HepG2 (cell line): ENCODE measurements at regions not wholly inside any gene's neighbourhood (a gene's known extent, or its start where the extent isn't known, plus 50 kb on each side); places are given as distances from the start of the nearest gene placed in this dataset.

Experiments used
- CEBPB ChIP-seq: IDR thresholded peaks from 2 replicates; pipeline ENCODE4 v1.6.1; 2011; ENCODE audit warnings: low read depth, low read length, improper control_type of control experiment, borderline replicate concordance
- HNF4G ChIP-seq, 2 experiments: sonication (generic) in 1 of 2; formaldehyde crosslinking in 1 of 2; IDR thresholded peaks; 2 replicates each; pipeline versions ENCODE4 v1.4.0 to v1.6.1; 2011 to 2020; ENCODE audit warnings: borderline replicate concordance in 2 of 2, low read depth in 2 of 2, mild to moderate bottlenecking in 2 of 2, low read length in 1 of 2, missing genetic modification reagents in 1 of 2, moderate library complexity in 1 of 2
- RAD51 ChIP-seq: fragments of 450-650 bp; IDR thresholded peaks from 2 replicates; pipeline ENCODE4 v1.6.1; 2016; ENCODE audit warnings: borderline replicate concordance
- RFX5 ChIP-seq: IDR thresholded peaks from 2 replicates; pipeline ENCODE4 v1.6.1; 2011; ENCODE audit warnings: low read depth, low read length, improper control_type of control experiment
- SMAD1 ChIP-seq: sonication (generic); formaldehyde crosslinking; IDR thresholded peaks from 2 replicates; pipeline ENCODE4 v1.4.0; 2020; ENCODE audit warnings: missing genetic modification reagents, low read depth, mild to moderate bottlenecking, borderline replicate concordance
- YY1 ChIP-seq: IDR thresholded peaks from 2 replicates; pipeline ENCODE4 v1.6.1; 2011; ENCODE audit warnings: low read length, low read depth, moderate library complexity, mild to moderate bottlenecking; ENCODE audit not compliant: insufficient read depth, insufficient replicate concordance
- ZBTB7B ChIP-seq: sonication (generic); formaldehyde crosslinking; IDR thresholded peaks from 2 replicates; pipeline ENCODE4 v1.4.0; 2020; ENCODE audit warnings: missing genetic modification reagents
- ZNF644 ChIP-seq: IDR thresholded peaks from 2 replicates; pipeline ENCODE4 v1.6.1; 2016; ENCODE audit warnings: low read depth
- TF ChIP-seq, protein P1 (sequence below): IDR thresholded peaks from 2 replicates; pipeline ENCODE4 v1.6.1; 2016; ENCODE audit warnings: control low read depth

GRCh38 chr5:67934976-67935375 is 280.6 kb upstream of the PIK3R1 start:
- TF ChIP-seq CEBPB (no peak), YY1 (no peak), SMAD1 (CRISPR knock-in tag) (no peak), ZBTB7B (CRISPR knock-in tag) (no peak), HNF4G (IDR thresholded peaks at IDR 0.05; ENCODE audit: borderline replicate concordance, low read depth, low read length) (no peak), HNF4G (CRISPR knock-in tag; IDR thresholded peaks at IDR 0.05; ENCODE audit: borderline replicate concordance, low read depth) (no peak), RAD51 (no peak), RFX5 (no peak), ZNF644 (CRISPR knock-in tag) (no peak)
- TF ChIP-seq, protein P1, sequence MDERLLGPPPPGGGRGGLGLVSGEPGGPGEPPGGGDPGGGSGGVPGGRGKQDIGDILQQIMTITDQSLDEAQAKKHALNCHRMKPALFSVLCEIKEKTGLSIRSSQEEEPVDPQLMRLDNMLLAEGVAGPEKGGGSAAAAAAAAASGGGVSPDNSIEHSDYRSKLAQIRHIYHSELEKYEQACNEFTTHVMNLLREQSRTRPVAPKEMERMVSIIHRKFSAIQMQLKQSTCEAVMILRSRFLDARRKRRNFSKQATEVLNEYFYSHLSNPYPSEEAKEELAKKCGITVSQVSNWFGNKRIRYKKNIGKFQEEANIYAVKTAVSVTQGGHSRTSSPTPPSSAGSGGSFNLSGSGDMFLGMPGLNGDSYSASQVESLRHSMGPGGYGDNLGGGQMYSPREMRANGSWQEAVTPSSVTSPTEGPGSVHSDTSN (CRISPR knock-in tag) = no peak
